Parathyroid adenoma (tissue), 2 donors: ENCODE measurements at regions not wholly inside any gene's neighbourhood (a gene's known extent, or its start where the extent isn't known, plus 50 kb on each side); places are given as distances from the start of the nearest gene placed in this dataset.
"Not testable (repeated sequence)": the region's sequence is repeated elsewhere in the genome, so short reads cannot be mapped to it uniquely, and the experiment has no call there.

Source experiments
- H2AFZ ChIP-seq: fragments of 300-600 bp; sonication (generic); one replicate; pipeline ENCODE4 v1.7.0; 2017; ENCODE audit warnings: antibody characterized with exemption, mild to moderate bottlenecking
- H3K27ac ChIP-seq: fragments of 300-600 bp; sonication (generic); one replicate; pipeline ENCODE4 v1.7.0; 2017
- H3K27me3 ChIP-seq: fragments of 300-600 bp; sonication (generic); one replicate; pipeline ENCODE4 v1.7.0; 2017; ENCODE audit warnings: low read length; ENCODE audit not compliant: control insufficient read depth, insufficient read depth
- H3K36me3 ChIP-seq: fragments of 300-600 bp; sonication (generic); one replicate; pipeline ENCODE4 v1.7.0; 2017; ENCODE audit warnings: low read length; ENCODE audit not compliant: control insufficient read depth, insufficient read depth
- H3K4me1 ChIP-seq: fragments of 300-600 bp; sonication (generic); one replicate; pipeline ENCODE4 v1.7.0; 2017; ENCODE audit warnings: control low read depth
- H3K4me2 ChIP-seq: fragments of 300-600 bp; sonication (generic); one replicate; pipeline ENCODE4 v1.7.0; 2017; ENCODE audit warnings: low read length
- H3K4me3 ChIP-seq: fragments of 300-600 bp; sonication (generic); one replicate; pipeline ENCODE4 v1.7.0; 2017; ENCODE audit warnings: low read depth, low read length
- H3K79me2 ChIP-seq: fragments of 300-600 bp; sonication (generic); one replicate; pipeline ENCODE4 v1.7.0; 2017; ENCODE audit warnings: control low read depth
- H3K9ac ChIP-seq: fragments of 300-600 bp; sonication (generic); one replicate; pipeline ENCODE4 v1.7.0; 2017; ENCODE audit warnings: mild to moderate bottlenecking
- H3K9me3 ChIP-seq: fragments of 300-600 bp; sonication (generic); one replicate; pipeline ENCODE4 v1.7.0; 2017; ENCODE audit warnings: low read length; ENCODE audit not compliant: control insufficient read depth
- TF ChIP-seq, protein P1 (sequence below): fragments of 300-600 bp; sonication (generic); IDR thresholded peaks from one replicate; pipeline ENCODE4 v1.7.0; 2017; ENCODE audit warnings: antibody characterized with exemption, mild to moderate bottlenecking
- donor health status: primary hyperparathyroidism.

- no peaks in the 10 kb centered on the region for H3K36me3 ChIP-seq
- no peak overlapping the region for H3K4me2 ChIP-seq
- H3K9me3 ChIP-seq = no peaks in the 10 kb centered on the region
- no peak overlapping the region for H3K9ac ChIP-seq
- TF ChIP-seq, protein P1, sequence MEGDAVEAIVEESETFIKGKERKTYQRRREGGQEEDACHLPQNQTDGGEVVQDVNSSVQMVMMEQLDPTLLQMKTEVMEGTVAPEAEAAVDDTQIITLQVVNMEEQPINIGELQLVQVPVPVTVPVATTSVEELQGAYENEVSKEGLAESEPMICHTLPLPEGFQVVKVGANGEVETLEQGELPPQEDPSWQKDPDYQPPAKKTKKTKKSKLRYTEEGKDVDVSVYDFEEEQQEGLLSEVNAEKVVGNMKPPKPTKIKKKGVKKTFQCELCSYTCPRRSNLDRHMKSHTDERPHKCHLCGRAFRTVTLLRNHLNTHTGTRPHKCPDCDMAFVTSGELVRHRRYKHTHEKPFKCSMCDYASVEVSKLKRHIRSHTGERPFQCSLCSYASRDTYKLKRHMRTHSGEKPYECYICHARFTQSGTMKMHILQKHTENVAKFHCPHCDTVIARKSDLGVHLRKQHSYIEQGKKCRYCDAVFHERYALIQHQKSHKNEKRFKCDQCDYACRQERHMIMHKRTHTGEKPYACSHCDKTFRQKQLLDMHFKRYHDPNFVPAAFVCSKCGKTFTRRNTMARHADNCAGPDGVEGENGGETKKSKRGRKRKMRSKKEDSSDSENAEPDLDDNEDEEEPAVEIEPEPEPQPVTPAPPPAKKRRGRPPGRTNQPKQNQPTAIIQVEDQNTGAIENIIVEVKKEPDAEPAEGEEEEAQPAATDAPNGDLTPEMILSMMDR = no peak
- H2AFZ ChIP-seq = no peak overlapping the region
- H3K4me1 ChIP-seq = no peaks in the 10 kb centered on the region
- no peaks in the 10 kb centered on the region for H3K79me2 ChIP-seq
- H3K27me3 ChIP-seq = no peaks in the 10 kb centered on the region
- H3K4me3 ChIP-seq = no peak overlapping the region
- no peak overlapping the region for H3K27ac ChIP-seq
Measured at GRCh38 chr14:34085695-34086094, 134.8 kb upstream of the EGLN3 start.

DNA sequence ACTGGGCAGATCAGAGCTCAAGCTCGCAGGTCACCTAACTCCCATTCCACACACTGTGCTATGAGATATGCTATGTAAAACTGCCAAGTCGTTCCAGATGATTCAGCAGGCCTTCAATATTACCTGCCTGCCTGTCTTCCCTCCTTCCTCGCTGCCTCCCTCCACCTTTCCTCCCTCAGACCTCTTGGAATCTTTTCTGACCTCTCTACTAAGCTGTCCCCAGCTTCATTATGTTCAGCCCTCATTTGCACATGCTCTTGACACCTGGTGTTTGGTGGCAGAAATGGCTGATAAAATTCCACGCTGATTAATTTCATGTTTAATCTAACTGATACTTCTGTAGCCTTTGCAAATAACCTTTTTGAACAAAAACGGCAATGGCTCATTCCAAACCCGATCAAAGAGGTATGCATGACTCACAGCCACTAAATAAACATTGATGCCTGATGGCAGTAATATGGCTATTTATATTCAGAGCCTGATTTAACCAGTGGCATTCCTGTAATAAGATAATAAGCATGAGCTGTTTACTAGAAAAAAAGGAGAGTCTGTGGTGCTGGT, 130.8 kb upstream of the EGLN3 start:
- Histone ChIP-seq H3K27ac (no peak overlapping the region), H3K9me3 (no peaks in the 10 kb centered on the region), H3K27me3 (no peaks in the 10 kb centered on the region), H3K4me2 (no peak overlapping the region), H3K79me2 (no peaks in the 10 kb centered on the region), H3K4me3 (no peak overlapping the region), H2AFZ (no peak overlapping the region), H3K4me1 (no peaks in the 10 kb centered on the region), H3K36me3 (no peaks in the 10 kb centered on the region), H3K9ac (no peak overlapping the region)
- TF ChIP-seq, protein P1 = no peak

- H3K4me1 ChIP-seq = no peaks in the 10 kb centered on the region
- no peaks in the 10 kb centered on the region for H3K9me3 ChIP-seq
- H3K4me2 ChIP-seq = no peak overlapping the region
- H2AFZ ChIP-seq = no peak overlapping the region
- no peaks in the 10 kb centered on the region for H3K36me3 ChIP-seq
- H3K27me3 ChIP-seq = no peaks in the 10 kb centered on the region
- TF ChIP-seq, protein P1 = no peak
- H3K79me2 ChIP-seq = no peaks in the 10 kb centered on the region
- H3K9ac ChIP-seq = no peak overlapping the region
- H3K4me3 ChIP-seq = no peak overlapping the region
- H3K27ac ChIP-seq = no peak overlapping the region
Measured at GRCh38 chr14:34081101-34081575, 130.3 kb upstream of the EGLN3 start.

DNA sequence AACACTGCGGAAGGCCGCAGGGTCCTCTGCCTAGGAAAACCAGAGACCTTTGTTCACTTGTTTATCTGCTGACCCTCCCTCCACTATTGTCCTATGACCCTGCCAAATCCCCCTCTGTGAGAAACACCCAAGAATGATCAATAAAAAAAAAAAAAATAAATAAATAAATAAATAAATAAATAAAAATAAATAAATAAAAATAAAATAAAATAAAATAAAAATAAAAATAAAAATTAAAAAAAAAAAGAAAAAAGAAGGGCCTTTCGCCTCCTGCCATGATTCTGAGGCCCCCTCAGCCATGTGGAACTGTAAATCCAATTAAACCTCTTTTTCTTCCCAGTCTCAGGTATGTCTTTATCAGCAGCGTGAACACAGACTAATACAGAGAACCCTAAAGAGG, 128.8 kb upstream of the EGLN3 start:
- not testable (repeated sequence) for H3K27ac ChIP-seq, H3K4me2 ChIP-seq, H3K4me3 ChIP-seq

DNA sequence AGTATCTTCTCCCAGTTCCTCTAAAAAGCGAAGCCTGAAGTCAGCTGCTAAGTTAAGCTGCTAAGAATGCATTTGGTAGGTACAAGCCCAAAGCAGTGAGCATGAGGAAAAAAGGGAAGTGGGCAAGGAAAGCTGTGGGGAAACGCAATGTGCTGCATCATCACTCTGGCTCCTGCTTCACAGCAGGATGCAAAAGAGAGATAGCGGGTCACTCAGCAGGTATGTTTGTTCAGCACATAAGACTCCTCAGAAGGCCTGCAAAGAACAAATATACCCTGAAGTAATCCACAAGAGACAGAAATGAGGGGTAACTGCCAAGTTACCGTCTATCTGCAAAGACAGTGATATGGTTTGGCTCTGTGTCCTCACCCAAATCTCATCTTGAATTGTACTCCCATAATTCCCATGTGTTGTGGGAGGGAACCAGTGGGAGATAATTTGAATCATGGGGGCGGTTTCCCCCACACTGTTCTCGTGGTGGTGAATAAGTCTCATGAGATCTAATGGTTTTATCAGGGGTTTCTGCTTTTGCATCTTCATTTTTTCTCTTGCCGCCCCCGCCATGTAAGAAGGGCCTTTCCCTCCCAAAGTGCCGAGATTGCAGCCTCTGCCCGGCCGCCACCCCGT, 127.4 kb upstream of the EGLN3 start:
- H3K79me2 ChIP-seq = no peaks in the 10 kb centered on the region
- H2AFZ ChIP-seq = no peak overlapping the region

More for the DNA sequence above, 128.8 kb upstream of the EGLN3 start:
- H3K27me3 ChIP-seq, H3K79me2 ChIP-seq, H3K4me1 ChIP-seq, H3K36me3 ChIP-seq, H2AFZ ChIP-seq, H3K9me3 ChIP-seq, H3K9ac ChIP-seq: not testable (repeated sequence)

More for the DNA sequence above, 127.4 kb upstream of the EGLN3 start:
- Histone ChIP-seq H3K36me3 (no peaks in the 10 kb centered on the region), H3K27ac (no peak overlapping the region), H3K4me2 (no peak overlapping the region), H3K4me3 (no peak overlapping the region), H3K9ac (no peak overlapping the region), H3K4me1 (no peaks in the 10 kb centered on the region), H3K27me3 (no peaks in the 10 kb centered on the region), H3K9me3 (no peaks in the 10 kb centered on the region)
- TF ChIP-seq, protein P1 = no peak
